ENCODE measurements at regions not wholly inside any gene's neighbourhood (a gene's known extent, or its start where the extent isn't known, plus 50 kb on each side); places are given as distances from the start of the nearest gene placed in this dataset.

DNA sequence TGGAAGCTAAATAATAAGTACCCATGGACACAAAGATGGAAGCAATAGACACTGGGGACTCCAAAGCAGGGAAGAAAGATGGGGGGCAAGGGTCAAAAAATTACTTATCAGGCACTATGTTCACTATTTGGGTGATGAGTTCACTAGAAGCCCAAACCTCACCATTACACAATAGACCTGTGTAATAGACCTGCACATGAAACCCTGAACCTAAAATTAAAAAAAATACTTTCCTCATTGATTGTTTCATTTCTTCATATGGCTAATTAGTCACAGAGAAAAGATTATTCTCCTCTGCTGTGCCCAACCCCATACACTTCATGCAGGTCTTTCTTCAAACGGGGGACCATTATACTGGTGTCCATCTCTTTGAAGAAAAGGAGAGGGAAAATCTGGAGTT, 213.0 kb upstream of the DTNBP1 start:
- TF ChIP-seq, protein P1, sequence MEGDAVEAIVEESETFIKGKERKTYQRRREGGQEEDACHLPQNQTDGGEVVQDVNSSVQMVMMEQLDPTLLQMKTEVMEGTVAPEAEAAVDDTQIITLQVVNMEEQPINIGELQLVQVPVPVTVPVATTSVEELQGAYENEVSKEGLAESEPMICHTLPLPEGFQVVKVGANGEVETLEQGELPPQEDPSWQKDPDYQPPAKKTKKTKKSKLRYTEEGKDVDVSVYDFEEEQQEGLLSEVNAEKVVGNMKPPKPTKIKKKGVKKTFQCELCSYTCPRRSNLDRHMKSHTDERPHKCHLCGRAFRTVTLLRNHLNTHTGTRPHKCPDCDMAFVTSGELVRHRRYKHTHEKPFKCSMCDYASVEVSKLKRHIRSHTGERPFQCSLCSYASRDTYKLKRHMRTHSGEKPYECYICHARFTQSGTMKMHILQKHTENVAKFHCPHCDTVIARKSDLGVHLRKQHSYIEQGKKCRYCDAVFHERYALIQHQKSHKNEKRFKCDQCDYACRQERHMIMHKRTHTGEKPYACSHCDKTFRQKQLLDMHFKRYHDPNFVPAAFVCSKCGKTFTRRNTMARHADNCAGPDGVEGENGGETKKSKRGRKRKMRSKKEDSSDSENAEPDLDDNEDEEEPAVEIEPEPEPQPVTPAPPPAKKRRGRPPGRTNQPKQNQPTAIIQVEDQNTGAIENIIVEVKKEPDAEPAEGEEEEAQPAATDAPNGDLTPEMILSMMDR (IDR thresholded peaks at IDR 0.05), result no peak
- TF ChIP-seq POLR2A (IDR thresholded peaks at IDR 0.05), result no peak

All from ovary (tissue), 3 donors.